Suprapubic skin (tissue), 4 donors: ENCODE measurements at regions not wholly inside any gene's neighbourhood (a gene's known extent, or its start where the extent isn't known, plus 50 kb on each side); places are given as distances from the start of the nearest gene placed in this dataset.

Experiments used
- DNase-seq, 2 donors: peaks; one replicate each; pipeline ENCODE4 v3.0.0-alpha.2; 2019; ENCODE audit warnings: low spot score in 2 of 2
- H3K27ac ChIP-seq: fragments of 200-600 bp; sonication (generic); one replicate; pipeline ENCODE4 v1.5.1; 2019
- H3K27me3 ChIP-seq: fragments of 200-600 bp; sonication (generic); one replicate; pipeline ENCODE4 v1.5.1; 2019
- H3K36me3 ChIP-seq: fragments of 200-600 bp; sonication (generic); one replicate; pipeline ENCODE4 v1.5.1; 2019
- H3K4me1 ChIP-seq: fragments of 200-600 bp; sonication (generic); one replicate; pipeline ENCODE4 v1.5.1; 2019
- H3K4me3 ChIP-seq: fragments of 200-600 bp; sonication (generic); one replicate; pipeline ENCODE4 v1.5.1; 2019; ENCODE audit warnings: mild to moderate bottlenecking
- H3K9me3 ChIP-seq: fragments of 200-600 bp; sonication (generic); one replicate; pipeline ENCODE4 v1.5.1; 2019
- EP300 ChIP-seq: sonication (generic); formaldehyde crosslinking; IDR thresholded peaks from one replicate; pipeline ENCODE4 v1.6.1; 2017; ENCODE audit warnings: antibody characterized with exemption
- POLR2A ChIP-seq, 2 donors: fragments of 450-650 bp; IDR thresholded peaks; one replicate each; pipeline ENCODE4 v1.6.1; 2017; ENCODE audit warnings: antibody characterized with exemption in 2 of 2, mild to moderate bottlenecking in 2 of 2, moderate library complexity in 2 of 2
- POLR2AphosphoS5 ChIP-seq, 3 donors: sonication (generic); formaldehyde crosslinking; IDR thresholded peaks; one replicate each; pipeline ENCODE4 v1.6.1; 2017; ENCODE audit warnings: antibody characterized with exemption in 3 of 3
- WGBS: methylation state at CpG from one replicate; pipeline ENCODE4 v1.1.5; 2018; 5-methylcytosine and 5-hydroxymethylcytosine counted together
- TF ChIP-seq, protein P1 (sequence below), 2 donors: fragments of 200-600 bp in 1 of 2; fragments of 450-650 bp in 1 of 2; sonication (generic) in 1 of 2; IDR thresholded peaks; one replicate each; pipeline ENCODE4 v1.5.1; 2016 to 2019; ENCODE audit warnings: antibody characterized with exemption in 2 of 2, mild to moderate bottlenecking in 1 of 2, moderate library complexity in 1 of 2

- Histone ChIP-seq H3K4me1 (no peaks in the 10 kb centered on the region), H3K36me3 (no peaks in the 10 kb centered on the region), H3K9me3 (no peaks in the 10 kb centered on the region), H3K4me3 (no peak overlapping the region), H3K27ac (no peak overlapping the region), H3K27me3 (no peaks in the 10 kb centered on the region)
- TF ChIP-seq, protein P1, sequence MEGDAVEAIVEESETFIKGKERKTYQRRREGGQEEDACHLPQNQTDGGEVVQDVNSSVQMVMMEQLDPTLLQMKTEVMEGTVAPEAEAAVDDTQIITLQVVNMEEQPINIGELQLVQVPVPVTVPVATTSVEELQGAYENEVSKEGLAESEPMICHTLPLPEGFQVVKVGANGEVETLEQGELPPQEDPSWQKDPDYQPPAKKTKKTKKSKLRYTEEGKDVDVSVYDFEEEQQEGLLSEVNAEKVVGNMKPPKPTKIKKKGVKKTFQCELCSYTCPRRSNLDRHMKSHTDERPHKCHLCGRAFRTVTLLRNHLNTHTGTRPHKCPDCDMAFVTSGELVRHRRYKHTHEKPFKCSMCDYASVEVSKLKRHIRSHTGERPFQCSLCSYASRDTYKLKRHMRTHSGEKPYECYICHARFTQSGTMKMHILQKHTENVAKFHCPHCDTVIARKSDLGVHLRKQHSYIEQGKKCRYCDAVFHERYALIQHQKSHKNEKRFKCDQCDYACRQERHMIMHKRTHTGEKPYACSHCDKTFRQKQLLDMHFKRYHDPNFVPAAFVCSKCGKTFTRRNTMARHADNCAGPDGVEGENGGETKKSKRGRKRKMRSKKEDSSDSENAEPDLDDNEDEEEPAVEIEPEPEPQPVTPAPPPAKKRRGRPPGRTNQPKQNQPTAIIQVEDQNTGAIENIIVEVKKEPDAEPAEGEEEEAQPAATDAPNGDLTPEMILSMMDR (IDR thresholded peaks at IDR 0.05): no peak
- TF ChIP-seq POLR2A (IDR thresholded peaks at IDR 0.05): no peak
- TF ChIP-seq POLR2AphosphoS5 (IDR thresholded peaks at IDR 0.05): no peak
- TF ChIP-seq EP300: no peak
- no peak for DNase-seq
- WGBS: 92% methylated on average over 7 of the region's 7 CpGs
Observed at GRCh38 chrX:106306391-106306947, 138.4 kb downstream of the PWWP3B start.

GRCh38 chrX:106323357-106323756 lies 155.3 kb downstream of the PWWP3B start:
- no peaks in the 10 kb centered on the region for H3K36me3 ChIP-seq
- no peaks in the 10 kb centered on the region for H3K27me3 ChIP-seq
- H3K9me3 ChIP-seq: no peaks in the 10 kb centered on the region
- DNase-seq: no peak
- H3K4me1 ChIP-seq: no peaks in the 10 kb centered on the region
- no peak overlapping the region for H3K4me3 ChIP-seq
- TF ChIP-seq, protein P1 (IDR thresholded peaks at IDR 0.05): no peak
- TF ChIP-seq EP300 (no peak), POLR2A (IDR thresholded peaks at IDR 0.05) (no peak), POLR2AphosphoS5 (IDR thresholded peaks at IDR 0.05) (no peak)
- no peak overlapping the region for H3K27ac ChIP-seq

DNA sequence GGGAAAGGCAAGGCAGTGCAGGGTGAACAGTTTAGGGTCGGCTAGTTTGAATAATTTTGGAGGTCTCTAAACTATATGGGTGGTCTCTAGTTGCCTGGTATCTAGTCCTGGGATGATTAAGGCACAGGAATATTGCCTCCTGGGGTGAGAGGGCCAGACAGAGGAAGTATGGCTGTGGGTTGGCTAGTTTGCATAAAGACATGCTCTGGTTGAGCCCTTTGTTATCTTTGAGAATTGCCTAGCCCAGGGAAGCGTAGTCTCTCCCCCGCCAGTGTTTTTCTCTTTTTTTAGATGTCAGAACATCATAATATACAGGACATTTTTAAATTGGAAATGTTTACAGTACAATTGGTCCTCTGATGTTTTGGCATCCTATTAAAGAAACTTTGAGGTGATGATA lies 163.5 kb downstream of the PWWP3B start:
- 71% methylated on average over 3 of the region's 3 CpGs for WGBS
- H3K9me3 ChIP-seq: no peaks in the 10 kb centered on the region
- no peaks in the 10 kb centered on the region for H3K36me3 ChIP-seq
- no peak for DNase-seq
- H3K4me1 ChIP-seq: no peaks in the 10 kb centered on the region
- no peaks in the 10 kb centered on the region for H3K27me3 ChIP-seq
- H3K27ac ChIP-seq: no peak overlapping the region
- H3K4me3 ChIP-seq: no peak overlapping the region
- no peak for TF ChIP-seq EP300
- no peak for TF ChIP-seq POLR2AphosphoS5 (IDR thresholded peaks at IDR 0.05)
- TF ChIP-seq, protein P1 (IDR thresholded peaks at IDR 0.05): no peak
- no peak for TF ChIP-seq POLR2A (IDR thresholded peaks at IDR 0.05)

GRCh38 chrX:106341823-106342222 lies 173.7 kb downstream of the PWWP3B start:
- no peak for TF ChIP-seq POLR2AphosphoS5 (IDR thresholded peaks at IDR 0.05)
- no peak for TF ChIP-seq POLR2A (IDR thresholded peaks at IDR 0.05)
- TF ChIP-seq, protein P1 (IDR thresholded peaks at IDR 0.05): no peak
- no peak overlapping the region for H3K4me3 ChIP-seq
- H3K36me3 ChIP-seq: no peaks in the 10 kb centered on the region
- no peak for DNase-seq
- no peaks in the 10 kb centered on the region for H3K4me1 ChIP-seq
- no peaks in the 10 kb centered on the region for H3K9me3 ChIP-seq
- WGBS: 63% methylated on average over 3 of the region's 3 CpGs
- H3K27ac ChIP-seq: no peak overlapping the region
- H3K27me3 ChIP-seq: no peaks in the 10 kb centered on the region

GRCh38 chrX:106356580-106356979 lies 188.5 kb downstream of the PWWP3B start:
- no peaks in the 10 kb centered on the region for H3K27me3 ChIP-seq
- no peaks in the 10 kb centered on the region for H3K36me3 ChIP-seq
- no peaks in the 10 kb centered on the region for H3K4me1 ChIP-seq
- H3K27ac ChIP-seq: no peak overlapping the region
- TF ChIP-seq POLR2A (IDR thresholded peaks at IDR 0.05) (no peak), POLR2AphosphoS5 (IDR thresholded peaks at IDR 0.05) (no peak), EP300 (no peak)
- TF ChIP-seq, protein P1 (IDR thresholded peaks at IDR 0.05): no peak
- DNase-seq: no peak
- no peaks in the 10 kb centered on the region for H3K9me3 ChIP-seq
- H3K4me3 ChIP-seq: no peak overlapping the region
